ENCODE measurements at regions not wholly inside any gene's neighbourhood (a gene's known extent, or its start where the extent isn't known, plus 50 kb on each side); places are given as distances from the start of the nearest gene placed in this dataset.

GRCh38 chr5:56450766-56451165 is 217.6 kb upstream of the ANKRD55 start:
- TF ChIP-seq POLR2AphosphoS5 (IDR thresholded peaks at IDR 0.05; ENCODE audit: low read depth, low read length): no peak
- TF ChIP-seq POLR2A (IDR thresholded peaks at IDR 0.05; ENCODE audit: low read depth, low read length): no peak
